ENCODE measurements at regions not wholly inside any gene's neighbourhood (a gene's known extent, or its start where the extent isn't known, plus 50 kb on each side); places are given as distances from the start of the nearest gene placed in this dataset.

- DNase-seq = no peak
Measured at GRCh38 chr13:76503291-76503690, 382.9 kb downstream of the KCTD12 start.

GRCh38 chr13:76500894-76501293 is 385.3 kb downstream of the KCTD12 start:
- DNase-seq = no peak

GRCh38 chr13:76499891-76500290 is 386.3 kb downstream of the KCTD12 start:
- DNase-seq = no peak

- no peak for DNase-seq
Measured at GRCh38 chr13:76489274-76489673, 396.9 kb downstream of the KCTD12 start.

- DNase-seq = no peak
Measured at GRCh38 chr13:76481738-76482137, 404.5 kb downstream of the KCTD12 start.

GRCh38 chr13:76474966-76475365 is 411.2 kb downstream of the KCTD12 start:
- no peak for DNase-seq

GRCh38 chr13:76474356-76474755 is 411.8 kb downstream of the KCTD12 start:
- no peak for DNase-seq

GRCh38 chr13:76473552-76474134 is 412.6 kb downstream of the KCTD12 start:
- DNase-seq = peak; percentile 76

- DNase-seq = no peak
Measured at GRCh38 chr13:76472916-76473315, 413.3 kb downstream of the KCTD12 start.

GRCh38 chr13:76471486-76471885 is 414.7 kb downstream of the KCTD12 start:
- DNase-seq = no peak

GRCh38 chr13:76470991-76471390 is 415.2 kb downstream of the KCTD12 start:
- DNase-seq = no peak

GRCh38 chr13:76466043-76466442 is 420.2 kb downstream of the KCTD12 start:
- DNase-seq = no peak

GRCh38 chr13:76463314-76463713 is 422.9 kb downstream of the KCTD12 start:
- DNase-seq = no peak

GRCh38 chr13:76461999-76462398 is 424.2 kb downstream of the KCTD12 start:
- DNase-seq = peak; percentile 61

- DNase-seq = no peak
Measured at GRCh38 chr13:76461484-76461883, 424.7 kb downstream of the KCTD12 start.

GRCh38 chr13:76459863-76460262 is 426.3 kb downstream of the KCTD12 start:
- DNase-seq = no peak

- DNase-seq = peak; percentile 46
Measured at GRCh38 chr13:76455960-76456359, 430.2 kb downstream of the KCTD12 start.

GRCh38 chr13:76454991-76455390 is 431.2 kb downstream of the KCTD12 start:
- no peak for DNase-seq

GRCh38 chr13:76449716-76450115 is 436.5 kb downstream of the KCTD12 start:
- DNase-seq = no peak

GRCh38 chr13:76446191-76446590 is 440.0 kb downstream of the KCTD12 start:
- no peak for DNase-seq

GRCh38 chr13:76440568-76440967 is 445.6 kb downstream of the KCTD12 start:
- DNase-seq = no peak

GRCh38 chr13:76439546-76439945 is 446.7 kb downstream of the KCTD12 start:
- DNase-seq = no peak

GRCh38 chr13:76438050-76438449 is 448.2 kb downstream of the KCTD12 start:
- DNase-seq = no peak

- no peak for DNase-seq
Measured at GRCh38 chr13:76425935-76426334, 460.3 kb downstream of the KCTD12 start.

GRCh38 chr13:76421011-76421410 is 465.2 kb downstream of the KCTD12 start:
- no peak for DNase-seq

- DNase-seq = no peak
Measured at GRCh38 chr13:76418404-76418803, 467.8 kb downstream of the KCTD12 start.

Measured in right forelimb (tissue), 1 donor.